SU-DHL-6 (cell line): ENCODE measurements at regions not wholly inside any gene's neighbourhood (a gene's known extent, or its start where the extent isn't known, plus 50 kb on each side); places are given as distances from the start of the nearest gene placed in this dataset.
"Not testable (repeated sequence)": the region's sequence is repeated elsewhere in the genome, so short reads cannot be mapped to it uniquely, and the experiment has no call there.

Source experiments
- H2AFZ ChIP-seq: fragments of 200-600 bp; sonication (generic); 2 replicates; pipeline ENCODE4 v1.6.1; 2014; ENCODE audit warnings: low read depth, mild to moderate bottlenecking, moderate library complexity, mixed read lengths, antibody characterized with exemption, low read length; ENCODE audit not compliant: severe bottlenecking
- H3F3A ChIP-seq: fragments of 200-600 bp; shearing (Covaris generic); 2 replicates; pipeline ENCODE4 v1.6.0; 2016; ENCODE audit warnings: antibody characterized with exemption, mild to moderate bottlenecking; ENCODE audit not compliant: insufficient read depth
- H3K27ac ChIP-seq: fragments of 200-600 bp; sonication (generic); 2 replicates; pipeline ENCODE4 v1.5.1; 2016; ENCODE audit warnings: low read depth, mild to moderate bottlenecking, low read length, moderate library complexity, mixed read lengths
- H3K27me3 ChIP-seq: fragments of 200-600 bp; sonication (generic), shearing (Covaris generic); 2 replicates; pipeline ENCODE4 v1.6.0; 2014; ENCODE audit warnings: mild to moderate bottlenecking, low read length
- H3K36me3 ChIP-seq: fragments of 200-600 bp; sonication (generic); 2 replicates; pipeline ENCODE4 v1.6.1; 2014; ENCODE audit warnings: mild to moderate bottlenecking, low read length, mixed read lengths
- H3K4me2 ChIP-seq: fragments of 300-600, 200-600 bp; shearing (Covaris generic), sonication (generic); 2 replicates; pipeline ENCODE4 v1.6.0; 2014; ENCODE audit warnings: low read length, low read depth, mild to moderate bottlenecking; ENCODE audit not compliant: poor library complexity, severe bottlenecking
- H3K4me3 ChIP-seq: fragments of 200-600 bp; sonication (generic); 2 replicates; pipeline ENCODE4 v1.5.1; 2014; ENCODE audit warnings: antibody characterized with exemption, low read length, mild to moderate bottlenecking, mixed read lengths; ENCODE audit not compliant: insufficient read depth, poor library complexity, severe bottlenecking
- H3K79me2 ChIP-seq: fragments of 200-600 bp; sonication (generic); 2 replicates; pipeline ENCODE4 v1.6.1; 2014; ENCODE audit warnings: mild to moderate bottlenecking, low read length, moderate library complexity; ENCODE audit not compliant: insufficient read depth
- H3K9ac ChIP-seq: fragments of 200-600 bp; sonication (generic); 2 replicates; pipeline ENCODE4 v1.7.0; 2014; ENCODE audit warnings: mild to moderate bottlenecking, low read length
- H3K9me2 ChIP-seq: fragments of 200-600 bp; sonication (generic); replicated peaks from 2 replicates; pipeline ENCODE4 v1.6.1; 2014; ENCODE audit warnings: low read length; ENCODE audit not compliant: insufficient read depth
- H3K9me3 ChIP-seq: fragments of 200-600 bp; sonication (generic); 2 replicates; pipeline ENCODE4 v1.6.1; 2014; ENCODE audit warnings: low read length, mixed read lengths; ENCODE audit not compliant: insufficient read depth
- H4K20me1 ChIP-seq: fragments of 200-600 bp; sonication (generic); 2 replicates; pipeline ENCODE4 v1.6.1; 2014; ENCODE audit warnings: low read depth, mild to moderate bottlenecking, antibody characterized with exemption, low read length, moderate library complexity, mixed read lengths
- EZH2phosphoT487 ChIP-seq: fragments of 200-600 bp; sonication (generic), shearing (Covaris generic); conservative IDR thresholded peaks from 2 replicates; pipeline ENCODE4 v1.6.1; 2018; ENCODE audit warnings: mild to moderate bottlenecking, antibody characterized with exemption, low read length, moderate library complexity, mixed read lengths
- TF ChIP-seq, protein P1 (sequence below): fragments of 200-600 bp; sonication (generic); IDR thresholded peaks from one replicate; pipeline ENCODE4 v1.5.1; 2017; ENCODE audit warnings: antibody characterized with exemption, mild to moderate bottlenecking, low read length, moderate library complexity; ENCODE audit not compliant: insufficient read depth, poor library complexity, severe bottlenecking

GRCh38 chr17:64778240-64779097 lies 116.4 kb upstream of the SMURF2 start:
- no peaks in the 10 kb centered on the region for H3K79me2 ChIP-seq
- no peaks in the 10 kb centered on the region for H3K27me3 ChIP-seq
- no peaks in the 10 kb centered on the region for H3K9me3 ChIP-seq
- H3K9me2 ChIP-seq = no peaks in the 10 kb centered on the region
- H3K9ac ChIP-seq = no peak overlapping the region
- H3K27ac ChIP-seq = no peak overlapping the region
- no peak overlapping the region for H2AFZ ChIP-seq
- no peak overlapping the region for H3K4me3 ChIP-seq
- no peaks in the 10 kb centered on the region for H4K20me1 ChIP-seq
- no peaks in the 10 kb centered on the region for H3K36me3 ChIP-seq
- TF ChIP-seq, protein P1, sequence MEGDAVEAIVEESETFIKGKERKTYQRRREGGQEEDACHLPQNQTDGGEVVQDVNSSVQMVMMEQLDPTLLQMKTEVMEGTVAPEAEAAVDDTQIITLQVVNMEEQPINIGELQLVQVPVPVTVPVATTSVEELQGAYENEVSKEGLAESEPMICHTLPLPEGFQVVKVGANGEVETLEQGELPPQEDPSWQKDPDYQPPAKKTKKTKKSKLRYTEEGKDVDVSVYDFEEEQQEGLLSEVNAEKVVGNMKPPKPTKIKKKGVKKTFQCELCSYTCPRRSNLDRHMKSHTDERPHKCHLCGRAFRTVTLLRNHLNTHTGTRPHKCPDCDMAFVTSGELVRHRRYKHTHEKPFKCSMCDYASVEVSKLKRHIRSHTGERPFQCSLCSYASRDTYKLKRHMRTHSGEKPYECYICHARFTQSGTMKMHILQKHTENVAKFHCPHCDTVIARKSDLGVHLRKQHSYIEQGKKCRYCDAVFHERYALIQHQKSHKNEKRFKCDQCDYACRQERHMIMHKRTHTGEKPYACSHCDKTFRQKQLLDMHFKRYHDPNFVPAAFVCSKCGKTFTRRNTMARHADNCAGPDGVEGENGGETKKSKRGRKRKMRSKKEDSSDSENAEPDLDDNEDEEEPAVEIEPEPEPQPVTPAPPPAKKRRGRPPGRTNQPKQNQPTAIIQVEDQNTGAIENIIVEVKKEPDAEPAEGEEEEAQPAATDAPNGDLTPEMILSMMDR = no peak
- no peak for TF ChIP-seq EZH2phosphoT487
- H3K4me2 ChIP-seq = peak overlapping the region; percentile 48
- 0 out of 2 replicates have a peak, but pooled peaks cover 6% of the 10 kb centered on the region for H3F3A ChIP-seq

- TF ChIP-seq, protein P1 = no peak
- TF ChIP-seq EZH2phosphoT487 = no peak
- H3K9me3 ChIP-seq = no peaks in the 10 kb centered on the region
- H3K4me2 ChIP-seq = peak overlapping the region; percentile 48
- no peaks in the 10 kb centered on the region for H3K36me3 ChIP-seq
- H3K9ac ChIP-seq = peak overlapping the region; percentile 36; the same call in 1 of the 2 replicates
- no peaks in the 10 kb centered on the region for H3K79me2 ChIP-seq
- H4K20me1 ChIP-seq = no peaks in the 10 kb centered on the region
- 0 out of 2 replicates have a peak, but pooled peaks cover 6% of the 10 kb centered on the region for H3F3A ChIP-seq
- no peak overlapping the region for H3K4me3 ChIP-seq
- no peaks in the 10 kb centered on the region for H3K27me3 ChIP-seq
- H3K27ac ChIP-seq = peak overlapping the region; percentile 28
- peak overlapping the region; percentile 35 for H2AFZ ChIP-seq
- H3K9me2 ChIP-seq = no peaks in the 10 kb centered on the region
Observed at GRCh38 chr17:64777415-64778239, 115.5 kb upstream of the SMURF2 start.

DNA sequence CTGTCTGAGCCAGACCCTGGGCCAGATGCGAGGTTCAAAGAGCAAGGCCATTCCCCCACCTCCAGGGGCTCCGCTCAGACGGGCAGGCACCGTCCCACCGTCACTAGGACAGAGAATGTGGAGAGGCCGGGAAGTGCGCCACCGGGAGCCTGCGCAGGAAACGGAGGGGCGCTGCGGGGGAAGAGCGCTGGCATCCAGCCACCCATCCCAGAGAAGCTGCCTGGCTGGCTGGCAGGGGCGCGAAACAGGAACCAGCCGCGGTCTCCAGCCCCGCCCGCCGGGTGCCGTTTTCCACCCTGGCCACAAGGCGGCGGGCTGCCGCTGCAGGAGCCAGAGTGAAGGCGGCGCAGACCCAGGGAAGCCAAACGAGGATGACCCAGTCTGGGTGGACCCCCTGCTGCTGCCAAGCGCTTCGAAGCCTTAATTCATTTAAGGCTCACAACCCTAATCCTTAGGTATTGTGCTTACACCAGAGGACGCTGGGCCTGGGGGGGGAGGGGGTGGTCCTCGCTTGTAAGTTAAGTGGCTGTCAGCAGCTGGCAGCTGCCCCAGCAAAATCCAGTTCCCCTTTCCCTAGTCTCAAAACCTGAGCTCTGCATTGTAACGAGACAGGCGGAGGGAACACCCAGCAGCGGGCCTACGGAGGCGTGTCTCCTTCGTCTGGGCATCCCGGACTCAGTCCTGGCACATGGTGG lies 114.8 kb upstream of the SMURF2 start:
- H3K4me2 ChIP-seq = peak overlapping the region; percentile 48
- TF ChIP-seq, protein P1 = peak; percentile 90
- peak overlapping the region; percentile 28 for H3K27ac ChIP-seq
- H3K9ac ChIP-seq = peak overlapping the region; percentile 36; the same call in 1 of the 2 replicates
- H3K4me3 ChIP-seq, H3K9me3 ChIP-seq, H4K20me1 ChIP-seq, H3K9me2 ChIP-seq, H3K79me2 ChIP-seq, H3K27me3 ChIP-seq, H3K36me3 ChIP-seq, H3F3A ChIP-seq: not testable (repeated sequence)
- H2AFZ ChIP-seq = peak overlapping the region; percentile 66
